Cardiac muscle cell (in vitro differentiated cells and primary cell): ENCODE measurements at regions not wholly inside any gene's neighbourhood (a gene's known extent, or its start where the extent isn't known, plus 50 kb on each side); places are given as distances from the start of the nearest gene placed in this dataset.
A peak's percentile ranks its signal among the peaks of the same experiment; 100 is the strongest.

Experiments
- DNase-seq, 2 donors: peaks; one replicate each; pipeline versions ENCODE4 v3.0.0 to v3.0.0-alpha.2; 2010 to 2017; ENCODE audit warnings: low read depth in 1 of 2, low spot score in 1 of 2
- H3K27ac ChIP-seq: fragments of 200-600 bp; sonication (generic); 2 replicates; pipeline ENCODE4 v1.5.1; 2016
- H3K27me3 ChIP-seq: fragments of 200-600 bp; sonication (generic); 2 replicates; pipeline ENCODE4 v1.6.0; 2016; ENCODE audit warnings: control low read depth
- H3K36me3 ChIP-seq: fragments of 200-600 bp; sonication (generic); 2 replicates; pipeline ENCODE4 v1.5.1; 2016; ENCODE audit warnings: control low read depth
- H3K4me1 ChIP-seq: fragments of 200-600 bp; sonication (generic); 2 replicates; pipeline ENCODE4 v1.8.1; 2017; ENCODE audit warnings: low read depth, mild to moderate bottlenecking, mixed run types
- H3K4me3 ChIP-seq: fragments of 200-600 bp; sonication (generic); 2 replicates; pipeline ENCODE4 v1.5.1; 2016; ENCODE audit warnings: mild to moderate bottlenecking
- H3K9me3 ChIP-seq: fragments of 200-600 bp; sonication (generic); 2 replicates; pipeline ENCODE4 v1.5.1; 2017; ENCODE audit warnings: low read depth, mild to moderate bottlenecking, control low read depth
- CTCF ChIP-seq: IDR thresholded peaks from 2 replicates; pipeline ENCODE4 v1.5.1; 2012; ENCODE audit warnings: low read depth, mild to moderate bottlenecking, low read length

- Histone ChIP-seq H3K9me3 (no peaks in the 10 kb centered on the region), H3K27ac (no peak overlapping the region), H3K36me3 (no peaks in the 10 kb centered on the region), H3K27me3 (no peaks in the 10 kb centered on the region), H3K4me3 (no peak overlapping the region), H3K4me1 (no peaks in the 10 kb centered on the region)
- TF ChIP-seq CTCF = no peak
- peak in 1 of 2 donors; percentile 2 for DNase-seq
Measured at GRCh38 chr3:73213896-73214295, 152.4 kb downstream of the EBLN2 start.

- Histone ChIP-seq H3K4me1 (no peaks in the 10 kb centered on the region), H3K4me3 (no peak overlapping the region), H3K36me3 (no peaks in the 10 kb centered on the region), H3K27ac (no peak overlapping the region), H3K9me3 (no peaks in the 10 kb centered on the region), H3K27me3 (no peaks in the 10 kb centered on the region)
- no peak for TF ChIP-seq CTCF
- DNase-seq = no peak
Measured at GRCh38 chr3:73214846-73215245, 153.4 kb downstream of the EBLN2 start.

GRCh38 chr3:73215281-73215680, 153.8 kb downstream of the EBLN2 start:
- Histone ChIP-seq H3K27ac (no peak overlapping the region), H3K27me3 (no peaks in the 10 kb centered on the region), H3K4me3 (no peak overlapping the region), H3K4me1 (no peaks in the 10 kb centered on the region), H3K9me3 (no peaks in the 10 kb centered on the region), H3K36me3 (no peaks in the 10 kb centered on the region)
- TF ChIP-seq CTCF = no peak
- DNase-seq = peak in 1 of 2 donors; percentile 5

GRCh38 chr3:73215901-73216300, 154.4 kb downstream of the EBLN2 start:
- DNase-seq = no peak
- Histone ChIP-seq H3K4me1 (no peaks in the 10 kb centered on the region), H3K4me3 (no peak overlapping the region), H3K9me3 (no peaks in the 10 kb centered on the region), H3K27me3 (no peaks in the 10 kb centered on the region), H3K36me3 (no peaks in the 10 kb centered on the region), H3K27ac (no peak overlapping the region)
- no peak for TF ChIP-seq CTCF

GRCh38 chr3:73216310-73216709, 154.9 kb downstream of the EBLN2 start:
- TF ChIP-seq CTCF = no peak
- Histone ChIP-seq H3K27me3 (no peaks in the 10 kb centered on the region), H3K36me3 (no peaks in the 10 kb centered on the region), H3K4me3 (no peak overlapping the region), H3K9me3 (no peaks in the 10 kb centered on the region), H3K27ac (no peak overlapping the region), H3K4me1 (no peaks in the 10 kb centered on the region)
- no peak for DNase-seq

- Histone ChIP-seq H3K27me3 (no peaks in the 10 kb centered on the region), H3K9me3 (no peaks in the 10 kb centered on the region), H3K4me1 (no peaks in the 10 kb centered on the region), H3K27ac (no peak overlapping the region), H3K36me3 (no peaks in the 10 kb centered on the region), H3K4me3 (no peak overlapping the region)
- no peak for TF ChIP-seq CTCF
- no peak for DNase-seq
Measured at GRCh38 chr3:73222126-73222525, 160.7 kb downstream of the EBLN2 start.
